HCT116 (cell line): ENCODE measurements at regions not wholly inside any gene's neighbourhood (a gene's known extent, or its start where the extent isn't known, plus 50 kb on each side); places are given as distances from the start of the nearest gene placed in this dataset.
"Not testable (repeated sequence)": the region's sequence is repeated elsewhere in the genome, so short reads cannot be mapped to it uniquely, and the experiment has no call there.

Experiments
- ATAC-seq: fragments of 200-7000 bp; cut with Tn5 transposase; 2 replicates; pipeline ENCODE4 v1.9.1; 2020; ENCODE audit warnings: mild to moderate bottlenecking, moderate library complexity
- BruUV-seq: library from RNA; stranded (reverse); fragments of 400-500 nt; replicated peaks from 2 replicates; lab custom pipeline; 2021; lab: Mats Ljungman, UMichigan
- CTCF ChIA-PET: fragments of 300-600 bp; sonication (Branson Sonifier 250); formaldehyde crosslinking; loops from one replicate; lab custom pipeline; 2021; ENCODE audit warnings: antibody characterized with exemption; lab: Charles Lee
- POLR2A ChIA-PET: fragments of 300-600, 350-600 bp; sonication (Branson Sonifier 250); formaldehyde crosslinking; loops from one replicate; lab custom pipeline; 2021; ENCODE audit warnings: antibody characterized with exemption; lab: Charles Lee
- RAD21 ChIA-PET, 2 experiments: fragments of 300-600 bp; sonication (Branson Sonifier 250); formaldehyde crosslinking; loops; one replicate each; lab custom pipeline; 2023; ENCODE audit warnings: low total read pairs in 2 of 2; ENCODE audit not compliant: uncharacterized antibody in 2 of 2, unreplicated experiment in 2 of 2, low non-redundant PET in 1 of 2; lab: Charles Lee
- DNase-seq: peaks from one replicate; pipeline ENCODE4 v3.0.0-alpha.2; 2010; ENCODE audit warnings: low read depth, low spot score
- H2AFZ ChIP-seq: fragments of 200-600 bp; shearing (Covaris generic), sonication (generic); 2 replicates; pipeline ENCODE4 v1.6.1; 2017; ENCODE audit warnings: low read depth, mixed run types, mixed read lengths, antibody characterized with exemption, low read length; ENCODE audit not compliant: poor library complexity, severe bottlenecking
- H3K27ac ChIP-seq: 2 replicates; pipeline ENCODE4 v1.5.1; 2012; ENCODE audit warnings: low read depth, low read length
- H3K27me3 ChIP-seq: fragments of 200-600 bp; sonication (generic); 2 replicates; pipeline ENCODE4 v1.6.1; 2016; ENCODE audit warnings: mixed run types, low read length, mixed read lengths; ENCODE audit not compliant: insufficient read depth
- H3K36me3 ChIP-seq, 2 experiments: fragments of 200-500 bp in 1 of 2; fragments of 200-600 bp in 1 of 2; sonication (Bioruptor generic) in 1 of 2; sonication (generic) in 1 of 2; 2 replicates each; pipeline versions ENCODE4 v1.5.1 to v1.6.1; 2014 to 2016; ENCODE audit warnings: low read length in 2 of 2, inconsistent platforms in 1 of 2, mixed read lengths in 1 of 2, mixed run types in 1 of 2; ENCODE audit not compliant: insufficient read depth in 2 of 2, control insufficient read depth in 1 of 2
- H3K4me1 ChIP-seq, 2 experiments: fragments of 200-600 bp in 1 of 2; sonication (generic) in 1 of 2; 2 replicates each; pipeline versions ENCODE4 v1.5.1 to v1.6.1; 2012 to 2017; ENCODE audit warnings: low read length in 2 of 2, inconsistent platforms in 1 of 2, mild to moderate bottlenecking in 1 of 2, mixed read lengths in 1 of 2, mixed run types in 1 of 2, moderate library complexity in 1 of 2; ENCODE audit not compliant: insufficient read depth in 2 of 2, control insufficient read depth in 1 of 2
- H3K4me2 ChIP-seq: fragments of 200-600 bp; sonication (generic); 2 replicates; pipeline ENCODE4 v1.6.1; 2017; ENCODE audit warnings: mixed run types, low read length, mixed read lengths
- H3K4me3 ChIP-seq, 2 experiments: fragments of 200-600 bp in 1 of 2; sonication (generic) in 1 of 2; replicated peaks in 1 of 2; 2 replicates each; pipeline ENCODE4 v1.5.1; 2011 to 2016; ENCODE audit warnings: low read length in 2 of 2, control low read depth in 1 of 2, low read depth in 1 of 2, mild to moderate bottlenecking in 1 of 2, mixed read lengths in 1 of 2, mixed run types in 1 of 2
- H3K79me2 ChIP-seq: fragments of 200-600 bp; sonication (generic); 2 replicates; pipeline ENCODE4 v1.6.1; 2017; ENCODE audit warnings: mild to moderate bottlenecking, mixed run types, low read length, moderate library complexity, mixed read lengths; ENCODE audit not compliant: insufficient read depth
- H3K9ac ChIP-seq: fragments of 200-600 bp; sonication (generic); 2 replicates; pipeline ENCODE4 v1.6.1; 2016; ENCODE audit warnings: low read length, mixed read lengths
- H3K9me2 ChIP-seq: fragments of 200-600 bp; sonication (generic), shearing (Covaris generic); 2 replicates; pipeline ENCODE4 v1.6.1; 2017; ENCODE audit warnings: mixed run types, mild to moderate bottlenecking, moderate library complexity; ENCODE audit not compliant: insufficient read depth
- H3K9me3 ChIP-seq, 2 experiments: fragments of 200-500 bp in 1 of 2; fragments of 200-600 bp in 1 of 2; sonication (Bioruptor generic) in 1 of 2; sonication (generic) in 1 of 2; 2 replicates each; pipeline ENCODE4 v1.6.1; 2014 to 2017; ENCODE audit warnings: low read length in 2 of 2, mixed read lengths in 2 of 2, inconsistent platforms in 1 of 2, low read depth in 1 of 2, mild to moderate bottlenecking in 1 of 2, mixed run types in 1 of 2, moderate library complexity in 1 of 2; ENCODE audit not compliant: control insufficient read depth in 1 of 2, insufficient read depth in 1 of 2
- H4K20me1 ChIP-seq: fragments of 200-600 bp; sonication (generic), shearing (Covaris generic); 2 replicates; pipeline ENCODE4 v1.6.1; 2017; ENCODE audit warnings: mixed run types, mild to moderate bottlenecking, moderate library complexity; ENCODE audit not compliant: insufficient read depth
- CBX3 ChIP-seq: IDR thresholded peaks from 2 replicates; pipeline ENCODE4 v1.6.1; 2012; ENCODE audit warnings: low read depth
- EZH2 ChIP-seq: fragments of 200-600 bp; sonication (generic); IDR thresholded peaks from 2 replicates; pipeline ENCODE4 v1.6.1; 2017; ENCODE audit warnings: antibody characterized with exemption, mixed run types
- SRF ChIP-seq: IDR thresholded peaks from 2 replicates; pipeline ENCODE4 v1.6.1; 2012; ENCODE audit warnings: low read depth
- intact Hi-C: fragments of 100-400 bp; cut with micrococcal nuclease; formaldehyde crosslinking; loops from 2 replicates; pipeline ENCODE4 v1.10.0; 2022

DNA sequence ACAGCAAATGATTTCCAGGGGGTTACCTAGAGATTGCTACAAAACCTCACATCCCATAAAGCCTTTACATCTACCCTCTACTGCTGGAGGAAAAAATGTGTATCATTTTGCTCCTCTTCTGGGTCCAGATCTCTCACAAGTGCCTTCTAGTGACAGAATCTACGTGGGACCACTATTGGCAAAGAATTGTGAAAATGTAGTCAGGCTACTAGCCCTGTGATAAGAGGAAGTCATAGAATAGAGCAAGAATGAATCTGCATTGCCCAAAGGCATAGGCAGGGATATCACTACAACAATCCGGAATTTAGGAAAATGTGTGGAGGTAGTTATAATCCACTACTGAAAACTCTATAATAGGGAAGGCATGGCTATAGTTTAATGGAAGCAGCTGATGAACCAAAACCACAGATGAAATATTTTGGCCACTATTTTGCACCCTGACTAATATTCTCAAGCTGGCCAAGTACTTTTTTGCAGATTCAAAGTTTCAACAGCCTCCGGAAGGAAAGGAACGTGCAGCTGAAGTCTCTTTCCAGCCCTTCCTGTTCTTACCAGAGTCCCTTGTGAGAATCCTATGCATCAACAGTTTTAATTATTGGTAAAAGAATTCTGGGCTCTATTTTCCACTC lies 176.8 kb downstream of the PHLDA1 start:
- Histone ChIP-seq H3K4me2 (no peak overlapping the region), H3K9me3 (no peaks in the 10 kb centered on the region), H3K4me1 (peaks cover 52 to 67% of the 10 kb centered on the region in 2 experiments), H3K27me3 (no peaks in the 10 kb centered on the region), H3K9ac (0 out of 2 replicates have a peak overlapping the region, but pooled peaks have one; percentile 6), H3K9me2 (no peaks in the 10 kb centered on the region), H3K79me2 (no peaks in the 10 kb centered on the region), H4K20me1 (no peaks in the 10 kb centered on the region), H3K4me3 (no peak overlapping the region), H2AFZ (no peak overlapping the region), H3K27ac (peak overlapping the region; percentile 48), H3K36me3 (no peaks in the 10 kb centered on the region)
- ChIA-PET POLR2A (interaction anchor here (0.9 to 1.6 kb wide), 3 partner anchors 171 to 178 kb away, joined by 3 to 6 read pairs (median 4); no protein-coding TSS in a partner anchor), CTCF (no interaction called here), RAD21 (no interaction called here)
- intact Hi-C loops: no loop called here
- DNase-seq (no peak), ATAC-seq (no peak)
- no peak for TF ChIP-seq CBX3
- TF ChIP-seq EZH2: no peak
- TF ChIP-seq SRF: no peak
- no TSS peak for BruUV-seq

DNA sequence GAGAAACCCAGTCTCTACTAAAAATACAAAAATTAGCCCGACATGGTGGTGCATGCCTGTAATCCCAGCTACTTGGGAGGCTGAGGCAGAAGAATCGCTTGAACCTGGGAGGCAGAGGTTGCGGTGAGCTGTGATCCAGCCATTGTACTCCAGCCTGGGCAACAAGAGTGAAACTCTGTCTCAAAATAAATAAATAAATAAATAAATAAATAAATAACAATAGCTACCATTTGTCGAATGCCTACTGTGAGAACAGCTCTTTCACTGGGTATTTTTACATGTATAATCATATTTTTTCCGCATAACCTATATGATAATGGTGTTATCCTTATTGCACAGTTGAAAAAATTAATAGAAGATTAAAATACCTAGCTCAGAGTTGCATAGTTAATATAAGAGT lies 177.4 kb downstream of the PHLDA1 start:
- H3K9me2 ChIP-seq, ATAC-seq, BruUV-seq, H3K4me2 ChIP-seq, H3K4me3 ChIP-seq, intact Hi-C loops, H2AFZ ChIP-seq, H3K9me3 ChIP-seq, H3K36me3 ChIP-seq, RAD21 ChIA-PET, DNase-seq, H4K20me1 ChIP-seq, H3K9ac ChIP-seq, CTCF ChIA-PET, H3K79me2 ChIP-seq, H3K27me3 ChIP-seq: not testable (repeated sequence)
- Histone ChIP-seq H3K4me1 (peaks cover 54 to 67% of the 10 kb centered on the region in 2 experiments), H3K27ac (peak overlapping the region; percentile 50; the same call in 1 of the 2 replicates)
- POLR2A ChIA-PET: interaction anchor here (0.9 to 1.6 kb wide), 3 partner anchors 171 to 178 kb away, joined by 3 to 6 read pairs (median 4); no protein-coding TSS in a partner anchor
